ENCODE measurements at regions not wholly inside any gene's neighbourhood (a gene's known extent, or its start where the extent isn't known, plus 50 kb on each side); places are given as distances from the start of the nearest gene placed in this dataset.

- CTCF ChIA-PET = no interaction called here
- POLR2A ChIA-PET (ENCODE audit: low non-redundant PET) = no interaction called here
- no peaks in the 10 kb centered on the region for H3K36me3 ChIP-seq (ENCODE audit: insufficient read depth, low read length, poor library complexity, severe bottlenecking)
- H3K4me3 ChIP-seq (ENCODE audit: low read depth, low read length, poor library complexity, severe bottlenecking) = no peak overlapping the region
- H3K27ac ChIP-seq (ENCODE audit: low read depth, low read length, poor library complexity, severe bottlenecking) = no peak overlapping the region
- no TSS peak for BruUV-seq (replicated peaks)
- no peaks in the 10 kb centered on the region for H3K9me3 ChIP-seq (ENCODE audit: low read depth, low read length, poor library complexity, severe bottlenecking)
- peaks cover 9% of the 10 kb centered on the region for H3K4me1 ChIP-seq (ENCODE audit: insufficient read depth, low read length, poor library complexity, severe bottlenecking)
- H3K27me3 ChIP-seq (replicated peaks; ENCODE audit: insufficient read depth, low read depth, low read length, poor library complexity) = no peaks in the 10 kb centered on the region
- TF ChIP-seq CTCF (conservative IDR thresholded peaks at IDR 0.05; ENCODE audit: low read depth, low read length) = no peak
- TF ChIP-seq EZH2 (IDR thresholded peaks at IDR 0.05; ENCODE audit: borderline replicate concordance, low read depth, low read length, poor library complexity, severe bottlenecking) = no peak
- intact Hi-C loops (cut with micrococcal nuclease; ENCODE audit: unreplicated experiment) = no loop called here
- DNase-seq (ENCODE audit: low spot score) = no peak
Measured at GRCh38 chr15:70237626-70238025, 139.9 kb upstream of the TLE3 start.

- no TSS peak for BruUV-seq (replicated peaks)
- no peaks in the 10 kb centered on the region for H3K27me3 ChIP-seq (replicated peaks; ENCODE audit: insufficient read depth, low read depth, low read length, poor library complexity)
- H3K4me1 ChIP-seq (ENCODE audit: insufficient read depth, low read length, poor library complexity, severe bottlenecking) = peaks cover 9% of the 10 kb centered on the region
- TF ChIP-seq EZH2 (IDR thresholded peaks at IDR 0.05; ENCODE audit: borderline replicate concordance, low read depth, low read length, poor library complexity, severe bottlenecking) (no peak), CTCF (conservative IDR thresholded peaks at IDR 0.05; ENCODE audit: low read depth, low read length) (no peak)
- intact Hi-C loops (cut with micrococcal nuclease; ENCODE audit: unreplicated experiment) = no loop called here
- H3K9me3 ChIP-seq (ENCODE audit: low read depth, low read length, poor library complexity, severe bottlenecking) = peaks cover 5% of the 10 kb centered on the region
- ChIA-PET CTCF (no interaction called here), POLR2A (ENCODE audit: low non-redundant PET) (no interaction called here)
- no peak overlapping the region for H3K27ac ChIP-seq (ENCODE audit: low read depth, low read length, poor library complexity, severe bottlenecking)
- no peaks in the 10 kb centered on the region for H3K36me3 ChIP-seq (ENCODE audit: insufficient read depth, low read length, poor library complexity, severe bottlenecking)
- no peak overlapping the region for H3K4me3 ChIP-seq (ENCODE audit: low read depth, low read length, poor library complexity, severe bottlenecking)
- no peak for DNase-seq (ENCODE audit: low spot score)
Measured at GRCh38 chr15:70236341-70237086, 138.8 kb upstream of the TLE3 start.

GRCh38 chr15:70235347-70235746 lies 137.6 kb upstream of the TLE3 start:
- intact Hi-C loops (cut with micrococcal nuclease; ENCODE audit: unreplicated experiment) = no loop called here
- Histone ChIP-seq H3K4me3 (ENCODE audit: low read depth, low read length, poor library complexity, severe bottlenecking) (no peak overlapping the region), H3K4me1 (ENCODE audit: insufficient read depth, low read length, poor library complexity, severe bottlenecking) (peaks cover 9% of the 10 kb centered on the region), H3K27ac (ENCODE audit: low read depth, low read length, poor library complexity, severe bottlenecking) (no peak overlapping the region), H3K36me3 (ENCODE audit: insufficient read depth, low read length, poor library complexity, severe bottlenecking) (no peaks in the 10 kb centered on the region), H3K9me3 (ENCODE audit: low read depth, low read length, poor library complexity, severe bottlenecking) (peaks cover 8% of the 10 kb centered on the region), H3K27me3 (replicated peaks; ENCODE audit: insufficient read depth, low read depth, low read length, poor library complexity) (no peaks in the 10 kb centered on the region)
- ChIA-PET CTCF (no interaction called here), POLR2A (ENCODE audit: low non-redundant PET) (no interaction called here)
- DNase-seq (ENCODE audit: low spot score) = peak; percentile 33
- TF ChIP-seq EZH2 (IDR thresholded peaks at IDR 0.05; ENCODE audit: borderline replicate concordance, low read depth, low read length, poor library complexity, severe bottlenecking) (no peak), CTCF (conservative IDR thresholded peaks at IDR 0.05; ENCODE audit: low read depth, low read length) (no peak)
- BruUV-seq (replicated peaks) = no TSS peak

Data from A673 (cell line).